ENCODE measurements at regions not wholly inside any gene's neighbourhood (a gene's known extent, or its start where the extent isn't known, plus 50 kb on each side); places are given as distances from the start of the nearest gene placed in this dataset.

DNA sequence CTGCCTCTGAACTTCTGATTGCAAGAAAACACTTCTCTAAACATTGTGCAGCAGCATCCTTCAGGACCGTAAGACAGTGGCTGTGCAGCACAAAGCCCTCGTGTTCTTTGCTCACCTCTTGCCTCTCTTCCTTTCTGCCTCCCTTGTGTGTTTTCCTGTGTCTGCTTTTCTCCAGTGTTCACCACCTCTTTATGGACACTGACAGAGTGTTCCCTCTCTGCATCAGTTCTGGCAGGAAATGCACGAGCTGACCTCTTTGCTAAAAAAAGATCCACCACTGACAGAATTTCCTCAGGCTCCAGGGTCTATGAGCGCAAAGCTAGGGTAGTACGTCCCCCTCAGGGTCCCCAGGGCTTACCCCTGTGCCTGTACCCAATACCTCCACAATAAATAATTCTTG lies 74.3 kb downstream of the C5orf15 start:
- no peak for TF ChIP-seq EZH2 (IDR thresholded peaks at IDR 0.05; ENCODE audit: borderline replicate concordance, low read length)
- TF ChIP-seq, protein P1, sequence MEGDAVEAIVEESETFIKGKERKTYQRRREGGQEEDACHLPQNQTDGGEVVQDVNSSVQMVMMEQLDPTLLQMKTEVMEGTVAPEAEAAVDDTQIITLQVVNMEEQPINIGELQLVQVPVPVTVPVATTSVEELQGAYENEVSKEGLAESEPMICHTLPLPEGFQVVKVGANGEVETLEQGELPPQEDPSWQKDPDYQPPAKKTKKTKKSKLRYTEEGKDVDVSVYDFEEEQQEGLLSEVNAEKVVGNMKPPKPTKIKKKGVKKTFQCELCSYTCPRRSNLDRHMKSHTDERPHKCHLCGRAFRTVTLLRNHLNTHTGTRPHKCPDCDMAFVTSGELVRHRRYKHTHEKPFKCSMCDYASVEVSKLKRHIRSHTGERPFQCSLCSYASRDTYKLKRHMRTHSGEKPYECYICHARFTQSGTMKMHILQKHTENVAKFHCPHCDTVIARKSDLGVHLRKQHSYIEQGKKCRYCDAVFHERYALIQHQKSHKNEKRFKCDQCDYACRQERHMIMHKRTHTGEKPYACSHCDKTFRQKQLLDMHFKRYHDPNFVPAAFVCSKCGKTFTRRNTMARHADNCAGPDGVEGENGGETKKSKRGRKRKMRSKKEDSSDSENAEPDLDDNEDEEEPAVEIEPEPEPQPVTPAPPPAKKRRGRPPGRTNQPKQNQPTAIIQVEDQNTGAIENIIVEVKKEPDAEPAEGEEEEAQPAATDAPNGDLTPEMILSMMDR (IDR thresholded peaks at IDR 0.05; ENCODE audit: low read length) = no peak

Data from OCI-LY1 (cell line).